SK-N-SH (cell line): ENCODE measurements at regions not wholly inside any gene's neighbourhood (a gene's known extent, or its start where the extent isn't known, plus 50 kb on each side); places are given as distances from the start of the nearest gene placed in this dataset.

Source experiments
- CTCF ChIA-PET: fragments of 300-600, 350-600 bp; formaldehyde crosslinking; extraction: SDS; loops from one replicate; lab custom pipeline; 2021; lab: Yijun Ruan, JAX
- POLR2A ChIA-PET: fragments of 350-600 bp; sonication (Branson Sonifier 250); formaldehyde crosslinking; extraction: SDS; loops from one replicate; lab custom pipeline; 2020; ENCODE audit warnings: antibody characterized with exemption, inconsistent platforms; lab: Yijun Ruan, JAX
- DNase-seq: peaks from one replicate; pipeline ENCODE4 v3.0.0; 2012
- H2AFZ ChIP-seq: fragments of 200-600 bp; sonication (generic); 2 replicates; pipeline ENCODE4 v1.8.1; 2016; ENCODE audit warnings: antibody characterized with exemption, mild to moderate bottlenecking, low read depth
- H3F3A ChIP-seq: fragments of 200-600 bp; sonication (generic); replicated peaks from 2 replicates; pipeline ENCODE3; 2016; ENCODE audit warnings: antibody characterized with exemption, mild to moderate bottlenecking; ENCODE audit not compliant: insufficient read depth
- H3K27ac ChIP-seq, 2 experiments: fragments of 200-500 bp in 1 of 2; fragments of 200-600 bp in 1 of 2; sonication (Bioruptor generic) in 1 of 2; sonication (generic), shearing (Covaris generic) in 1 of 2; 2 replicates each; pipeline versions ENCODE4 v1.5.1 to v1.6.1; 2014 to 2016; ENCODE audit warnings: low read depth in 2 of 2, inconsistent platforms in 1 of 2, low read length in 1 of 2, mild to moderate bottlenecking in 1 of 2, mixed read lengths in 1 of 2
- H3K27me3 ChIP-seq: fragments of 200-600 bp; sonication (generic), shearing (Covaris generic); 2 replicates; pipeline ENCODE4 v1.6.1; 2016; ENCODE audit warnings: mixed run types; ENCODE audit not compliant: insufficient read depth
- H3K36me3 ChIP-seq, 2 experiments: fragments of 200-500 bp in 1 of 2; fragments of 200-600 bp in 1 of 2; sonication (Bioruptor generic) in 1 of 2; sonication (generic) in 1 of 2; replicated peaks in 1 of 2; 2 replicates each; pipeline versions ENCODE3 to v1.5.1; 2014 to 2016; ENCODE audit warnings: low read length in 1 of 2, mild to moderate bottlenecking in 1 of 2; ENCODE audit not compliant: insufficient read depth in 2 of 2, control insufficient read depth in 1 of 2
- H3K4me1 ChIP-seq, 2 experiments: fragments of 200-500 bp in 1 of 2; fragments of 200-600 bp in 1 of 2; sonication (Bioruptor generic) in 1 of 2; sonication (generic), shearing (Covaris generic) in 1 of 2; 2 replicates each; pipeline versions ENCODE4 v1.5.1 to v1.6.1; 2014 to 2016; ENCODE audit warnings: low read depth in 1 of 2, low read length in 1 of 2, mixed run types in 1 of 2; ENCODE audit not compliant: insufficient read depth in 2 of 2, control insufficient read depth in 1 of 2
- H3K4me2 ChIP-seq: fragments of 200-600 bp; sonication (generic), shearing (Covaris generic); 2 replicates; pipeline ENCODE4 v1.6.1; 2017; ENCODE audit warnings: mixed run types
- H3K4me3 ChIP-seq, 2 experiments: fragments of 200-500 bp in 1 of 2; fragments of 200-600 bp in 1 of 2; sonication (Bioruptor generic) in 1 of 2; sonication (generic), shearing (Covaris generic) in 1 of 2; 2 replicates each; pipeline versions ENCODE4 v1.5.1 to v1.8.1; 2014 to 2016; ENCODE audit warnings: low read depth in 2 of 2, inconsistent platforms in 1 of 2, low read length in 1 of 2, mild to moderate bottlenecking in 1 of 2, mixed read lengths in 1 of 2, moderate library complexity in 1 of 2
- H3K79me2 ChIP-seq: fragments of 200-600 bp; sonication (generic); 2 replicates; pipeline ENCODE4 v1.8.1; 2017; ENCODE audit warnings: mild to moderate bottlenecking; ENCODE audit not compliant: insufficient read depth
- H3K9ac ChIP-seq: fragments of 200-600 bp; sonication (generic); 2 replicates; pipeline ENCODE4 v1.6.1; 2017; ENCODE audit warnings: mixed run types
- H3K9me2 ChIP-seq: fragments of 200-600 bp; sonication (generic); 2 replicates; pipeline ENCODE4 v1.6.1; 2017; ENCODE audit warnings: mixed run types
- H3K9me3 ChIP-seq: fragments of 200-600 bp; sonication (generic); 2 replicates; pipeline ENCODE4 v1.6.1; 2017; ENCODE audit warnings: mixed run types, mild to moderate bottlenecking, moderate library complexity
- H4K20me1 ChIP-seq: fragments of 200-600 bp; sonication (generic); 2 replicates; pipeline ENCODE4 v1.6.1; 2017; ENCODE audit warnings: mild to moderate bottlenecking, mixed run types; ENCODE audit not compliant: insufficient read depth
- CHD2 ChIP-seq: fragments of 150-350 bp; IDR thresholded peaks from 2 replicates; pipeline ENCODE4 v1.6.1; 2018; ENCODE audit warnings: low read length; ENCODE audit not compliant: partially characterized antibody
- FOXM1 ChIP-seq: IDR thresholded peaks from 2 replicates; pipeline ENCODE4 v1.4.0; 2012; ENCODE audit warnings: low read depth, mild to moderate bottlenecking
- GATA2 ChIP-seq: sonication (generic); formaldehyde crosslinking; IDR thresholded peaks from 2 replicates; pipeline ENCODE4 v1.5.0; 2020; ENCODE audit warnings: mild to moderate bottlenecking, missing genetic modification reagents
- IRF3 ChIP-seq: fragments of 150-350 bp; IDR thresholded peaks from 2 replicates; pipeline ENCODE4 v1.6.1; 2016; ENCODE audit warnings: mild to moderate bottlenecking, low read depth, low read length
- JUND ChIP-seq: IDR thresholded peaks from 2 replicates; pipeline ENCODE4 v1.4.0; 2012
- MAX ChIP-seq: IDR thresholded peaks from 2 replicates; pipeline ENCODE4 v1.4.0; 2012; ENCODE audit warnings: low read depth
- MEF2A ChIP-seq: IDR thresholded peaks from 2 replicates; pipeline ENCODE4 v1.4.0; 2012; ENCODE audit warnings: low read depth, borderline replicate concordance
- MXI1 ChIP-seq: IDR thresholded peaks from 2 replicates; pipeline ENCODE4 v1.6.1; 2012; ENCODE audit warnings: mild to moderate bottlenecking, low read depth, low read length, improper control_type of control experiment
- NFIC ChIP-seq: IDR thresholded peaks from 2 replicates; pipeline ENCODE4 v1.4.0; 2012; ENCODE audit warnings: borderline replicate concordance
- NRF1 ChIP-seq: IDR thresholded peaks from 2 replicates; pipeline ENCODE4 v1.6.1; 2012; ENCODE audit warnings: low read depth, mild to moderate bottlenecking, low read length
- RCOR1 ChIP-seq: fragments of 150-350 bp; IDR thresholded peaks from 2 replicates; pipeline ENCODE4 v1.6.1; 2017; ENCODE audit warnings: antibody characterized with exemption, low read length
- RXRA ChIP-seq: IDR thresholded peaks from 2 replicates; pipeline ENCODE4 v1.4.0; 2012; ENCODE audit warnings: low read depth, mild to moderate bottlenecking, borderline replicate concordance
- TAF1 ChIP-seq: IDR thresholded peaks from 2 replicates; pipeline ENCODE4 v1.6.1; 2012; ENCODE audit warnings: low read depth, mild to moderate bottlenecking, low read length, moderate library complexity, borderline replicate concordance
- USF1 ChIP-seq: IDR thresholded peaks from 2 replicates; pipeline ENCODE4 v1.4.0; 2012; ENCODE audit warnings: low read depth, borderline replicate concordance
- WGBS: methylation state at CpG from one replicate; pipeline ENCODE4 v1.1.6; 2017; ENCODE audit warnings: low lambda C conversion rate; 5-methylcytosine and 5-hydroxymethylcytosine counted together

GRCh38 chr12:60335745-60336144, 739.9 kb downstream of the SLC16A7 start:
- Histone ChIP-seq H4K20me1 (no peaks in the 10 kb centered on the region), H3K4me2 (no peak overlapping the region), H3K9ac (no peak overlapping the region), H3F3A (no peaks in the 10 kb centered on the region), H3K79me2 (no peaks in the 10 kb centered on the region), H3K9me3 (no peaks in the 10 kb centered on the region), H3K4me1 (no peaks in the 10 kb centered on the region), H2AFZ (no peak overlapping the region), H3K27me3 (no peaks in the 10 kb centered on the region), H3K36me3 (no peaks in the 10 kb centered on the region), H3K4me3 (no peak overlapping the region), H3K9me2 (no peaks in the 10 kb centered on the region)
- POLR2A ChIA-PET, result no interaction called here
- no peak for DNase-seq
- CTCF ChIA-PET, result no interaction called here
- TF ChIP-seq MXI1 (no peak), GATA2 (no peak), RCOR1 (no peak), IRF3 (no peak)
- TF ChIP-seq, all 33 proteins: peak for 0
- H3K27ac ChIP-seq, result no peak overlapping the region

- no peaks in the 10 kb centered on the region for H3K9me3 ChIP-seq
- H3K4me1 ChIP-seq, result no peaks in the 10 kb centered on the region
- no peaks in the 10 kb centered on the region for H3F3A ChIP-seq
- no peak overlapping the region for H2AFZ ChIP-seq
- H3K27me3 ChIP-seq, result no peaks in the 10 kb centered on the region
- no peaks in the 10 kb centered on the region for H4K20me1 ChIP-seq
- H3K9ac ChIP-seq, result no peak overlapping the region
- no peak overlapping the region for H3K4me3 ChIP-seq
- H3K36me3 ChIP-seq, result no peaks in the 10 kb centered on the region
- H3K27ac ChIP-seq, result no peak overlapping the region
- 11% methylated on average over 5 of the region's 5 CpGs for WGBS
- no peaks in the 10 kb centered on the region for H3K79me2 ChIP-seq
- H3K4me2 ChIP-seq, result no peak overlapping the region
- no peak for TF ChIP-seq CHD2
- no peak for TF ChIP-seq FOXM1
- TF ChIP-seq IRF3, result no peak
- TF ChIP-seq NRF1, result no peak
- no peak for TF ChIP-seq MAX
- TF ChIP-seq JUND, result no peak
- no peak for TF ChIP-seq MXI1
- TF ChIP-seq RXRA, result no peak
- no peak for TF ChIP-seq NFIC
- TF ChIP-seq TAF1, result no peak
- TF ChIP-seq MEF2A, result no peak
- TF ChIP-seq USF1, result no peak
- CTCF ChIA-PET, result no interaction called here
- POLR2A ChIA-PET, result no interaction called here
- no peaks in the 10 kb centered on the region for H3K9me2 ChIP-seq
- DNase-seq, result no peak
Observed at GRCh38 chr12:60337839-60338549, 742.2 kb downstream of the SLC16A7 start.
